Neural cell (in vitro differentiated cells): ENCODE measurements at regions not wholly inside any gene's neighbourhood (a gene's known extent, or its start where the extent isn't known, plus 50 kb on each side); places are given as distances from the start of the nearest gene placed in this dataset.

Source experiments
- H2AFZ ChIP-seq: fragments of 200-600, 300-800 bp; sonication (generic), shearing (Covaris generic); 2 replicates; pipeline ENCODE4 v1.6.0; 2014; ENCODE audit warnings: low read depth, mild to moderate bottlenecking, antibody characterized with exemption, low read length, moderate library complexity
- H3F3A ChIP-seq: fragments of 200-600 bp; shearing (Covaris generic); 2 replicates; pipeline ENCODE4 v1.6.1; 2016; ENCODE audit warnings: mild to moderate bottlenecking, moderate library complexity, mixed read lengths, antibody characterized with exemption, low read length; ENCODE audit not compliant: insufficient read depth, poor library complexity, severe bottlenecking
- H3K27ac ChIP-seq: fragments of 200-600, 300-800 bp; sonication (generic), shearing (Covaris generic); 2 replicates; pipeline ENCODE4 v1.5.1; 2014; ENCODE audit warnings: mild to moderate bottlenecking, low read length, moderate library complexity
- H3K27me3 ChIP-seq: fragments of 300-800, 200-600 bp; sonication (generic), shearing (Covaris generic); 2 replicates; pipeline ENCODE4 v1.6.0; 2014; ENCODE audit warnings: mild to moderate bottlenecking, low read depth, low read length, moderate library complexity; ENCODE audit not compliant: insufficient read depth
- H3K36me3 ChIP-seq: fragments of 300-800, 200-600 bp; sonication (generic), shearing (Covaris generic); 2 replicates; pipeline ENCODE4 v1.5.1; 2014; ENCODE audit warnings: mild to moderate bottlenecking, antibody characterized with exemption, low read length, moderate library complexity; ENCODE audit not compliant: insufficient read depth
- H3K4me2 ChIP-seq: fragments of 300-800, 200-600 bp; sonication (generic), shearing (Covaris generic); 2 replicates; pipeline ENCODE4 v1.6.0; 2014; ENCODE audit warnings: mild to moderate bottlenecking, low read length
- H3K4me3 ChIP-seq: fragments of 300-800, 200-600 bp; sonication (generic), shearing (Covaris generic); 2 replicates; pipeline ENCODE4 v1.5.1; 2014; ENCODE audit warnings: mild to moderate bottlenecking, low read length, moderate library complexity
- H3K79me2 ChIP-seq: fragments of 200-600 bp; shearing (Covaris generic); replicated peaks from 2 replicates; pipeline ENCODE4 v1.6.0; 2014; ENCODE audit warnings: mild to moderate bottlenecking, low read length, moderate library complexity; ENCODE audit not compliant: insufficient read depth
- H3K9ac ChIP-seq: fragments of 300-800, 200-600 bp; sonication (generic), shearing (Covaris generic); 2 replicates; pipeline ENCODE4 v1.6.1; 2016; ENCODE audit warnings: mild to moderate bottlenecking, low read length, mixed read lengths
- H3K9me2 ChIP-seq: fragments of 200-600 bp; shearing (Covaris generic); 2 replicates; pipeline ENCODE4 v1.6.1; 2016; ENCODE audit warnings: mild to moderate bottlenecking, low read length, mixed read lengths; ENCODE audit not compliant: insufficient read depth
- H3K9me3 ChIP-seq: fragments of 200-600, 300-800 bp; sonication (generic), shearing (Covaris generic); 2 replicates; pipeline ENCODE4 v1.6.1; 2016; ENCODE audit warnings: mild to moderate bottlenecking, mixed run types, low read length, moderate library complexity, mixed read lengths
- H4K20me1 ChIP-seq: fragments of 200-600 bp; shearing (Covaris generic); 2 replicates; pipeline ENCODE4 v1.6.1; 2016; ENCODE audit warnings: mild to moderate bottlenecking, mixed run types; ENCODE audit not compliant: insufficient read depth
- EP300 ChIP-seq: fragments of 450-650 bp; conservative IDR thresholded peaks from 2 replicates; pipeline ENCODE4 v1.6.1; 2014; ENCODE audit warnings: antibody characterized with exemption, mild to moderate bottlenecking, moderate library complexity; ENCODE audit not compliant: poor library complexity, severe bottlenecking
- EZH2 ChIP-seq: fragments of 200-600, 300-800 bp; shearing (Covaris generic), sonication (generic); IDR thresholded peaks from 2 replicates; pipeline ENCODE4 v1.6.1; 2014; ENCODE audit warnings: antibody characterized with exemption, low read length, borderline replicate concordance, mild to moderate bottlenecking; ENCODE audit not compliant: insufficient read depth, poor library complexity, severe bottlenecking
- MXI1 ChIP-seq: fragments of 450-650 bp; conservative IDR thresholded peaks from 2 replicates; pipeline ENCODE4 v1.6.1; 2014; ENCODE audit warnings: antibody characterized with exemption, mild to moderate bottlenecking; ENCODE audit not compliant: poor library complexity, severe bottlenecking
- POLR2AphosphoS5 ChIP-seq: IDR thresholded peaks from 2 replicates; pipeline ENCODE4 v1.6.1; 2012
- RAD21 ChIP-seq: fragments of 450-650 bp; conservative IDR thresholded peaks from 2 replicates; pipeline ENCODE4 v1.6.1; 2014; ENCODE audit warnings: antibody characterized with exemption, mild to moderate bottlenecking, moderate library complexity
- SMC3 ChIP-seq: fragments of 450-650 bp; conservative IDR thresholded peaks from 2 replicates; pipeline ENCODE4 v1.6.1; 2014; ENCODE audit warnings: antibody characterized with exemption, mild to moderate bottlenecking, moderate library complexity; ENCODE audit not compliant: poor library complexity
- TAF1 ChIP-seq: IDR thresholded peaks from 2 replicates; pipeline ENCODE4 v1.6.1; 2012; ENCODE audit warnings: low read depth
- TF ChIP-seq, protein P1 (sequence below): fragments of 450-650 bp; IDR thresholded peaks from 2 replicates; pipeline ENCODE4 v1.5.1; 2014; ENCODE audit warnings: antibody characterized with exemption, mild to moderate bottlenecking, moderate library complexity; ENCODE audit not compliant: poor library complexity, severe bottlenecking
- TF ChIP-seq, protein P2 (sequence below): IDR thresholded peaks from 2 replicates; pipeline ENCODE4 v1.6.1; 2012; ENCODE audit warnings: borderline replicate concordance

DNA sequence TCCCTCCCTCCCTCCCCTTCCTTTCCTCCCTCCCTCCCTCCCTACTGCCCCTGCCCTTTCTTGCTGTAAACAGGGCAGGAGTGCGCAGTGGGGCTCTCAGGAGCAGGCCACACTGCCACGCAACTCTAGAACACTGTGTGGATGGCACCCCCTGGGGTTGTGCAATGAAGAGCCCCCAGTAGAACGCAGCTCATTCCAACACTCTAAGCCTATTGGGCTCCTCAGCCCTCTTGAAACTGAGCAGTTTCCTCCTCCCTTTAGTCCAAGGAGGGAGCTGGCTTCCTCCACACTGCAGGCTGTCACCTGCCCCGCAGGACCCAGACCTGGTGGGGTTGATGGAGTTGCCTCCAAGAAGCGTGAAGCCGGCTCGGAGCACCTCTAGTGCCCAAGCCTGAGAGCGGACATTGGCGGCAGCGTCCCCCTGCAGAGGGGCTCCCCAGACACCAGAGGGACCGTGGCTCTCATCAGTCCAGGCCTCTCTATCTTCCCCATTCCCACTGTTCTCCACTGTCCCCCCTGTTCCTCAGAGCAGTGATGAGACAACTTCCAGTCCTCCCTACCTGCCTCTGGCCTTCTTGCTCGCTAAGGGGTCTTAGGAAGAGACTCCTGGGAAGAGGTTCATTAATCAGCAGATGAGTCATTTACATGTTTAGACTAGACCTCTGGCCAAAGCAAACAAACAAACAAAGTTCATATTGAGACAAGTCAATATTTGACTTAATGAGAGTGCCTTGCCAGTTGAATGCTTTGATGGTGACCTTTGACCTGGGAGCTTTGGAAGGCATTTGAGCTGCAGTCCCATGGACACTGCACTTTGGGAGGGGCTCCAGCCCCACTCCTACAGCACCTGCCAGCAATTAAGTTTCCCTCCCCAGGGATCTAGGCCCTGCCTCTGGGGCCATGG, 64.0 kb downstream of the RPUSD4 start:
- Histone ChIP-seq H3K79me2 (no peaks in the 10 kb centered on the region), H3K9ac (no peak overlapping the region), H3K27ac (no peak overlapping the region), H2AFZ (no peak overlapping the region), H3K4me2 (no peak overlapping the region), H4K20me1 (no peaks in the 10 kb centered on the region), H3F3A (no peaks in the 10 kb centered on the region), H3K27me3 (no peaks in the 10 kb centered on the region), H3K4me3 (no peak overlapping the region), H3K9me2 (no peaks in the 10 kb centered on the region), H3K36me3 (no peaks in the 10 kb centered on the region), H3K9me3 (peaks cover 10% of the 10 kb centered on the region)
- TF ChIP-seq MXI1: no peak
- TF ChIP-seq POLR2AphosphoS5: no peak
- no peak for TF ChIP-seq TAF1
- no peak for TF ChIP-seq RAD21
- TF ChIP-seq EP300: no peak
- TF ChIP-seq, protein P1, sequence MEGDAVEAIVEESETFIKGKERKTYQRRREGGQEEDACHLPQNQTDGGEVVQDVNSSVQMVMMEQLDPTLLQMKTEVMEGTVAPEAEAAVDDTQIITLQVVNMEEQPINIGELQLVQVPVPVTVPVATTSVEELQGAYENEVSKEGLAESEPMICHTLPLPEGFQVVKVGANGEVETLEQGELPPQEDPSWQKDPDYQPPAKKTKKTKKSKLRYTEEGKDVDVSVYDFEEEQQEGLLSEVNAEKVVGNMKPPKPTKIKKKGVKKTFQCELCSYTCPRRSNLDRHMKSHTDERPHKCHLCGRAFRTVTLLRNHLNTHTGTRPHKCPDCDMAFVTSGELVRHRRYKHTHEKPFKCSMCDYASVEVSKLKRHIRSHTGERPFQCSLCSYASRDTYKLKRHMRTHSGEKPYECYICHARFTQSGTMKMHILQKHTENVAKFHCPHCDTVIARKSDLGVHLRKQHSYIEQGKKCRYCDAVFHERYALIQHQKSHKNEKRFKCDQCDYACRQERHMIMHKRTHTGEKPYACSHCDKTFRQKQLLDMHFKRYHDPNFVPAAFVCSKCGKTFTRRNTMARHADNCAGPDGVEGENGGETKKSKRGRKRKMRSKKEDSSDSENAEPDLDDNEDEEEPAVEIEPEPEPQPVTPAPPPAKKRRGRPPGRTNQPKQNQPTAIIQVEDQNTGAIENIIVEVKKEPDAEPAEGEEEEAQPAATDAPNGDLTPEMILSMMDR: no peak
- TF ChIP-seq, protein P2, sequence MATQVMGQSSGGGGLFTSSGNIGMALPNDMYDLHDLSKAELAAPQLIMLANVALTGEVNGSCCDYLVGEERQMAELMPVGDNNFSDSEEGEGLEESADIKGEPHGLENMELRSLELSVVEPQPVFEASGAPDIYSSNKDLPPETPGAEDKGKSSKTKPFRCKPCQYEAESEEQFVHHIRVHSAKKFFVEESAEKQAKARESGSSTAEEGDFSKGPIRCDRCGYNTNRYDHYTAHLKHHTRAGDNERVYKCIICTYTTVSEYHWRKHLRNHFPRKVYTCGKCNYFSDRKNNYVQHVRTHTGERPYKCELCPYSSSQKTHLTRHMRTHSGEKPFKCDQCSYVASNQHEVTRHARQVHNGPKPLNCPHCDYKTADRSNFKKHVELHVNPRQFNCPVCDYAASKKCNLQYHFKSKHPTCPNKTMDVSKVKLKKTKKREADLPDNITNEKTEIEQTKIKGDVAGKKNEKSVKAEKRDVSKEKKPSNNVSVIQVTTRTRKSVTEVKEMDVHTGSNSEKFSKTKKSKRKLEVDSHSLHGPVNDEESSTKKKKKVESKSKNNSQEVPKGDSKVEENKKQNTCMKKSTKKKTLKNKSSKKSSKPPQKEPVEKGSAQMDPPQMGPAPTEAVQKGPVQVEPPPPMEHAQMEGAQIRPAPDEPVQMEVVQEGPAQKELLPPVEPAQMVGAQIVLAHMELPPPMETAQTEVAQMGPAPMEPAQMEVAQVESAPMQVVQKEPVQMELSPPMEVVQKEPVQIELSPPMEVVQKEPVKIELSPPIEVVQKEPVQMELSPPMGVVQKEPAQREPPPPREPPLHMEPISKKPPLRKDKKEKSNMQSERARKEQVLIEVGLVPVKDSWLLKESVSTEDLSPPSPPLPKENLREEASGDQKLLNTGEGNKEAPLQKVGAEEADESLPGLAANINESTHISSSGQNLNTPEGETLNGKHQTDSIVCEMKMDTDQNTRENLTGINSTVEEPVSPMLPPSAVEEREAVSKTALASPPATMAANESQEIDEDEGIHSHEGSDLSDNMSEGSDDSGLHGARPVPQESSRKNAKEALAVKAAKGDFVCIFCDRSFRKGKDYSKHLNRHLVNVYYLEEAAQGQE: no peak
- no peak for TF ChIP-seq SMC3
- TF ChIP-seq EZH2: no peak

DNA sequence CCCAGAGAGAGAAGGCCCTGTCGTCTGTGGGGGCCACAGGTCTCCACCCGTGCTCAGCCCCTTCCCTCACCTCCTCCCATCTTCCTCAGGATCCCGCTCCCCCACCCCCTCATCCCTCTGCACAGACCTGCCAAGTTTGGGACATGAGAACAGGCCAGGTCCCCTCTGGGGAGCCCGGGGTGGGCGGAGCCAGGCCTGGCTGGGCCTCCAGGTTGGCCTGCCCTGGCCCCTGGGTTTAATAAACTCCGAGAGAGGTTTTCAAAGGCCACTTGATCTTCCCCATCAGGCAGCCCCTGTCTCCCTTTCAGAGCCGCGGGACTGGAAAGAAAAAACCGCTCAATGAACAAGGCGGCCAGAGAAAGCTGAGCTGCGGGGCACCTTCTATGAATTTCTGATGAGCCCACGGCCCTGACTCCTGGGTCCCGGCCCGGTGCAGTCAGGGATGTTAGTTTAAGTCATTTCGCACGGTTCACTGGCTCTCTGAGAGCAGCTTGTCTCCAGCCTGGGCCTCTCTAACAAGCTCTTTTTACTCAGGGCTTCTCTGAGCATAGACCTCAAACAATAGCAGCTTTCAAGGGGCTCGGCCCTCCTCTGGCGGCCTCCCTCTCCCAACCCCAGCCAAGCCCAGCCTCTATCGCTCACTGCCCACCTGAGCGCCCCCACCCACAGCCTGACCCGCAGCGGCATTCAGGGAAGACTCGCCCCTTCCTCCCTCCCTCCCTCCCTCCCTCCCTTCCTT, 64.8 kb downstream of the RPUSD4 start:
- H2AFZ ChIP-seq: peak overlapping the region; percentile 25
- no peak overlapping the region for H3K27ac ChIP-seq
- peak overlapping the region; percentile 32 for H3K4me3 ChIP-seq

More for the DNA sequence above, 64.8 kb downstream of the RPUSD4 start:
- H3K9me3 ChIP-seq: peaks cover 5% of the 10 kb centered on the region
- no peaks in the 10 kb centered on the region for H3K79me2 ChIP-seq
- H3K9me2 ChIP-seq: no peaks in the 10 kb centered on the region
- no peak overlapping the region for H3K4me2 ChIP-seq
- H3K36me3 ChIP-seq: no peaks in the 10 kb centered on the region
- H3K27me3 ChIP-seq: no peaks in the 10 kb centered on the region
- no peaks in the 10 kb centered on the region for H4K20me1 ChIP-seq
- peak overlapping the region; percentile 50 for H3K9ac ChIP-seq
- no peak for TF ChIP-seq EP300
- TF ChIP-seq POLR2AphosphoS5: no peak
- no peak for TF ChIP-seq SMC3
- no peak for TF ChIP-seq TAF1
- TF ChIP-seq, protein P2: no peak
- no peaks in the 10 kb centered on the region for H3F3A ChIP-seq
